Calu3 (cell line): ENCODE measurements at regions not wholly inside any gene's neighbourhood (a gene's known extent, or its start where the extent isn't known, plus 50 kb on each side); places are given as distances from the start of the nearest gene placed in this dataset.

Experiments
- BruUV-seq: library from RNA; stranded (reverse); fragments of 400-500 nt; replicated peaks from 2 replicates; lab custom pipeline; 2021; lab: Mats Ljungman, UMichigan
- CTCF ChIA-PET: fragments of 300-600 bp; sonication (Branson Sonifier 250); formaldehyde crosslinking; loops from one replicate; lab custom pipeline; 2022; ENCODE audit warnings: antibody characterized with exemption; lab: Charles Lee
- DNase-seq: peaks from one replicate; pipeline ENCODE4 v3.0.0; 2022
- H3K27ac Mint-ChIP-seq: one replicate; pipeline ENCODE4 v1.8.0; 2022; ENCODE audit warnings: mixed read lengths; ENCODE audit not compliant: unreplicated experiment
- H3K27me3 Mint-ChIP-seq: one replicate; pipeline ENCODE4 v1.8.0; 2022; ENCODE audit warnings: mixed read lengths; ENCODE audit not compliant: unreplicated experiment
- H3K36me3 Mint-ChIP-seq: one replicate; pipeline ENCODE4 v1.8.0; 2022; ENCODE audit warnings: mild to moderate bottlenecking, moderate library complexity, mixed read lengths; ENCODE audit not compliant: insufficient read depth, unreplicated experiment
- H3K4me1 Mint-ChIP-seq: one replicate; pipeline ENCODE4 v1.8.0; 2022; ENCODE audit warnings: mild to moderate bottlenecking, low read depth, mixed read lengths; ENCODE audit not compliant: unreplicated experiment
- H3K4me3 Mint-ChIP-seq: one replicate; pipeline ENCODE4 v1.8.0; 2022; ENCODE audit warnings: mild to moderate bottlenecking, low read depth, moderate library complexity, mixed read lengths; ENCODE audit not compliant: unreplicated experiment
- H3K9me3 Mint-ChIP-seq: one replicate; pipeline ENCODE4 v1.8.0; 2022; ENCODE audit warnings: low read depth, mixed read lengths; ENCODE audit not compliant: unreplicated experiment
- intact Hi-C: fragments of 100-400 bp; cut with micrococcal nuclease; formaldehyde crosslinking; loops from one replicate; pipeline ENCODE4 v1.10.0; 2022; ENCODE audit not compliant: unreplicated experiment
- TF ChIP-seq, protein P1 (sequence below): fragments of 200-600 bp; IDR thresholded peaks from one replicate; pipeline ENCODE4 v1.8.0; 2022; ENCODE audit warnings: antibody characterized with exemption; ENCODE audit not compliant: unreplicated experiment

- TF ChIP-seq, protein P1, sequence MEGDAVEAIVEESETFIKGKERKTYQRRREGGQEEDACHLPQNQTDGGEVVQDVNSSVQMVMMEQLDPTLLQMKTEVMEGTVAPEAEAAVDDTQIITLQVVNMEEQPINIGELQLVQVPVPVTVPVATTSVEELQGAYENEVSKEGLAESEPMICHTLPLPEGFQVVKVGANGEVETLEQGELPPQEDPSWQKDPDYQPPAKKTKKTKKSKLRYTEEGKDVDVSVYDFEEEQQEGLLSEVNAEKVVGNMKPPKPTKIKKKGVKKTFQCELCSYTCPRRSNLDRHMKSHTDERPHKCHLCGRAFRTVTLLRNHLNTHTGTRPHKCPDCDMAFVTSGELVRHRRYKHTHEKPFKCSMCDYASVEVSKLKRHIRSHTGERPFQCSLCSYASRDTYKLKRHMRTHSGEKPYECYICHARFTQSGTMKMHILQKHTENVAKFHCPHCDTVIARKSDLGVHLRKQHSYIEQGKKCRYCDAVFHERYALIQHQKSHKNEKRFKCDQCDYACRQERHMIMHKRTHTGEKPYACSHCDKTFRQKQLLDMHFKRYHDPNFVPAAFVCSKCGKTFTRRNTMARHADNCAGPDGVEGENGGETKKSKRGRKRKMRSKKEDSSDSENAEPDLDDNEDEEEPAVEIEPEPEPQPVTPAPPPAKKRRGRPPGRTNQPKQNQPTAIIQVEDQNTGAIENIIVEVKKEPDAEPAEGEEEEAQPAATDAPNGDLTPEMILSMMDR = no peak
- Mint-ChIP-seq H3K27ac (no peak overlapping the region), H3K9me3 (no peaks in the 10 kb centered on the region), H3K4me1 (peaks cover 12% of the 10 kb centered on the region), H3K27me3 (peaks cover 46% of the 10 kb centered on the region), H3K36me3 (peaks cover 5% of the 10 kb centered on the region), H3K4me3 (no peak overlapping the region)
- no peak for DNase-seq
- intact Hi-C loops = no loop called here
- CTCF ChIA-PET = interaction anchor here (0.6 kb wide), 1 partner anchor 466 kb away, joined by 8 read pairs; no protein-coding TSS in a partner anchor
- BruUV-seq = no TSS peak
These were observed 579.0 kb downstream of the TBC1D22A start for GRCh38 chr22:47341464-47341863.

DNA sequence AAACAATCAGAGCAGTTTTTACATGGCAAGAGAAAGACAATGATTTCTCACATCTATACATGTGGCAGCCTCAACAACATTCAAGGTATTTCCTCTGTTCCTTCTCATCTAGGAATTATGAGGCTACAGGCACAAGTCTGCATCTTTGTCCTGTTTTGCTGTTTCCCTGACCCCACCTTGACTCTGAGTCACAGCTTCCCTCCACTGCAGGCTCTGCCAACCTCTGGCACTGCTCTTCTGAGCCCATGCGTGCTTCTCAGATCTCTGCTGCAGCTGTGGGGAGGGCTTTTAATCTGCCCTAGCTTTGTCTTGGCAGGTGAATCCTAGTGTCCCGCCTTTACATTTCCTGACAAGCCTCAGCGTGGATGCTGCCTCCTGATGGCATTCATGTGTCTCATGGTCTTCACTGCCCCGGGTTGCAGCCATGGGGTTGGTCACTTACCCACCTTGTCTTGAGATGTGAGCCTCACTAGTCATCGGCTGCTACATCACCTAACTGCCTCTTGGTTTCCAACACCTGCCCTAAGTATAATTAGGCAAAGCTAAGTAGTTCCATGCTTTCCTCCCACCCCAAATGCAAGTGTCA lies 578.5 kb downstream of the TBC1D22A start:
- H3K27ac Mint-ChIP-seq = no peak overlapping the region
- H3K4me1 Mint-ChIP-seq = peaks cover 18% of the 10 kb centered on the region
- no peak for DNase-seq
- BruUV-seq = no TSS peak
- H3K36me3 Mint-ChIP-seq = peaks cover 5% of the 10 kb centered on the region
- H3K27me3 Mint-ChIP-seq = peaks cover 46% of the 10 kb centered on the region
- CTCF ChIA-PET = interaction anchor here (0.6 kb wide), 1 partner anchor 466 kb away, joined by 8 read pairs; no protein-coding TSS in a partner anchor
- H3K4me3 Mint-ChIP-seq = no peak overlapping the region
- intact Hi-C loops = no loop called here
- TF ChIP-seq, protein P1 = no peak
- H3K9me3 Mint-ChIP-seq = peaks cover 4% of the 10 kb centered on the region

- Mint-ChIP-seq H3K27ac (peak overlapping the region; percentile 92), H3K9me3 (peaks cover 6% of the 10 kb centered on the region), H3K27me3 (peaks cover 12% of the 10 kb centered on the region), H3K4me3 (peak overlapping the region; percentile 65), H3K36me3 (peaks cover 5% of the 10 kb centered on the region), H3K4me1 (peaks cover 40% of the 10 kb centered on the region)
- DNase-seq = peak; percentile 59
- CTCF ChIA-PET = interaction anchor here (0.8 to 0.9 kb wide), 2 partner anchors 9 to 522 kb away, joined by 3 to 5 read pairs; no protein-coding TSS in a partner anchor
- BruUV-seq = no TSS peak
- TF ChIP-seq, protein P1 = no peak
- intact Hi-C loops = no loop called here
These were observed 574.7 kb downstream of the TBC1D22A start for GRCh38 chr22:47337161-47337621.

GRCh38 chr22:47335958-47336357 lies 573.5 kb downstream of the TBC1D22A start:
- Mint-ChIP-seq H3K4me3 (no peak overlapping the region), H3K27ac (peak overlapping the region; percentile 13), H3K4me1 (peaks cover 40% of the 10 kb centered on the region), H3K9me3 (peaks cover 6% of the 10 kb centered on the region), H3K27me3 (peaks cover under 1% of the 10 kb centered on the region), H3K36me3 (peaks cover 5% of the 10 kb centered on the region)
- intact Hi-C loops = no loop called here
- TF ChIP-seq, protein P1 = no peak
- DNase-seq = no peak
- no TSS peak for BruUV-seq
- CTCF ChIA-PET = no interaction called here
